ENCODE measurements at regions not wholly inside any gene's neighbourhood (a gene's known extent, or its start where the extent isn't known, plus 50 kb on each side); places are given as distances from the start of the nearest gene placed in this dataset.

DNA sequence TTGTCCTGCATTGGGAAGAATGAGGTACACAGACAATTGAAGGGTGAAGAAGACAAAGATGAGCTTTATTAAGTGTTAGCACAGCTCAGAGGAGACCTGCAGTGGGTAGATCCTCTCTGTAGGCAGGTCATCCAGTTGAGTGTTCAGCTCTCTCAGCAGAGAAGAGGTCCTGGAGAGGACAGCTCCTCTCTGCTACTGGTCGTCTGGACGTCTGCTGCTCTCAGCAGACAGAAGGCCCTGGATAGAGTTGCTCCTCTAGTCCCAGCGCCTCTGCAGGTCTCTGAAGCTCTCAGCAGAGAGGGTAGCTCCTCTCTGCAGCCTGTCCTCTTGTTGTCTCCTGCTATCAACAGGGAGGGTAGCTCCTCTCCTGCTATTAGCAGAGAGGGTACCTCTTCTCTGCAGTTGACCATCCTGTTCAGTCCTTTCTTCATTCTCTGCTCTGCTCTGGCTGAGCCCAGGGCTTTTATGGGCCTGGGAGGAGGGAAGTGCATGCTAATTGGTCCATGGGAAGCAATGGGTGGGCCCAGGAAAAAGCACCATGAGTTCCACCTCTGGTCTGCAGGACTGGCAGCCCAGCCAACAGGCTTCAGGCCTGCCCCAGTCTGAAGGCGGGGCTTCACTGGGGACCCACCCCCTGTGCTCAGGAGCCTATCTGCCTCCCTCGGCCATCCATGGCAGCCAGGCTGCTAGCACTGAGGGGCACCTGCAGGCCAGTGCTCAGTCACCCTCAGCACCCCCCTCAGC lies 54.1 kb upstream of the IBSP start:
- Histone ChIP-seq H3K4me1 (no peaks in the 10 kb centered on the region), H3K27ac (no peak overlapping the region), H3K27me3 (no peaks in the 10 kb centered on the region), H3K4me3 (no peak overlapping the region), H3K9me3 (no peaks in the 10 kb centered on the region), H3K36me3 (no peaks in the 10 kb centered on the region)
- no peak for DNase-seq
- no peak for ATAC-seq
- intact Hi-C loops (cut with DNase I; ENCODE audit: low total_unique reads) (no loop called here), in situ Hi-C loops (cut with MboI; ENCODE audit: low sequenced_read_pairs in 4 of 4) (no loop called here)
- no peak for TF ChIP-seq POLR2A (IDR thresholded peaks at IDR 0.05)
- TF ChIP-seq, protein P1, sequence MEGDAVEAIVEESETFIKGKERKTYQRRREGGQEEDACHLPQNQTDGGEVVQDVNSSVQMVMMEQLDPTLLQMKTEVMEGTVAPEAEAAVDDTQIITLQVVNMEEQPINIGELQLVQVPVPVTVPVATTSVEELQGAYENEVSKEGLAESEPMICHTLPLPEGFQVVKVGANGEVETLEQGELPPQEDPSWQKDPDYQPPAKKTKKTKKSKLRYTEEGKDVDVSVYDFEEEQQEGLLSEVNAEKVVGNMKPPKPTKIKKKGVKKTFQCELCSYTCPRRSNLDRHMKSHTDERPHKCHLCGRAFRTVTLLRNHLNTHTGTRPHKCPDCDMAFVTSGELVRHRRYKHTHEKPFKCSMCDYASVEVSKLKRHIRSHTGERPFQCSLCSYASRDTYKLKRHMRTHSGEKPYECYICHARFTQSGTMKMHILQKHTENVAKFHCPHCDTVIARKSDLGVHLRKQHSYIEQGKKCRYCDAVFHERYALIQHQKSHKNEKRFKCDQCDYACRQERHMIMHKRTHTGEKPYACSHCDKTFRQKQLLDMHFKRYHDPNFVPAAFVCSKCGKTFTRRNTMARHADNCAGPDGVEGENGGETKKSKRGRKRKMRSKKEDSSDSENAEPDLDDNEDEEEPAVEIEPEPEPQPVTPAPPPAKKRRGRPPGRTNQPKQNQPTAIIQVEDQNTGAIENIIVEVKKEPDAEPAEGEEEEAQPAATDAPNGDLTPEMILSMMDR (IDR thresholded peaks at IDR 0.05 in 4 of 5, conservative IDR thresholded peaks at IDR 0.05 in 1 of 5) = no peak

DNA sequence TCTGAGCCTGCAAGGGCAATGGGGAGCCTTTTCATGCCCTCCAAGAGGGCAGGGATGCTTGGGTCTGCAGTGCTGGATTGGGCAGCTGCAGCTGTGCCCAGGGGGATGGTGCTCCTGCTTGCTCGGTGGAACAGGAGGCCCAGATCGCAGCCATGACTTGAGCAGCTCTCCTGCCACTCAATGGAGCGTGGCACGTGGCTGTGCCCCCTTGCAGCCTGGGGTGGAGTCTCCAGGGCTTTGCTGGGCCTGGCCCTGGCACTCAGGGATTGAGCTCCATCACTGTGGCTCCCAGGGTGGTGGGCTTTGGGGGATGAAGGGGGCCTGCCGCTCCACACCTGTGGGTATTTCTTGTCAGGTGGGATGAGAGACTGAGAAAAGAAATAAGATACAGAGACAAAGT lies 53.4 kb upstream of the IBSP start:
- in situ Hi-C loops (cut with MboI; ENCODE audit: low sequenced_read_pairs in 4 of 4) = no loop called here
- ATAC-seq (no peak), DNase-seq (no peak)
- Histone ChIP-seq H3K4me3 (no peak overlapping the region), H3K27ac (no peak overlapping the region), H3K36me3 (no peaks in the 10 kb centered on the region), H3K27me3 (no peaks in the 10 kb centered on the region), H3K9me3 (no peaks in the 10 kb centered on the region), H3K4me1 (no peaks in the 10 kb centered on the region)
- TF ChIP-seq, protein P1 (IDR thresholded peaks at IDR 0.05 in 4 of 5, conservative IDR thresholded peaks at IDR 0.05 in 1 of 5) = no peak
- TF ChIP-seq POLR2A (IDR thresholded peaks at IDR 0.05) = no peak
- intact Hi-C loops (cut with DNase I; ENCODE audit: low total_unique reads) = no loop called here
